Mesenchymal stem cell (in vitro differentiated cells and primary cell): ENCODE measurements at regions not wholly inside any gene's neighbourhood (a gene's known extent, or its start where the extent isn't known, plus 50 kb on each side); places are given as distances from the start of the nearest gene placed in this dataset.

Experiments
- DNase-seq: peaks from one replicate; pipeline ENCODE4 v3.0.0-alpha.2; 2013
- H2AFZ ChIP-seq: one replicate; pipeline ENCODE4 v1.6.1; 2013; ENCODE audit warnings: low read depth, mild to moderate bottlenecking, control low read depth, inconsistent platforms, low read length, moderate library complexity
- H2AK5ac ChIP-seq: 2 replicates; pipeline ENCODE4 v1.6.1; 2013; ENCODE audit warnings: low read length, moderate library complexity, mild to moderate bottlenecking, inconsistent platforms; ENCODE audit not compliant: severe bottlenecking
- H2BK120ac ChIP-seq: one replicate; pipeline ENCODE4 v1.6.1; 2013; ENCODE audit warnings: low read depth, mild to moderate bottlenecking, inconsistent platforms, low read length, moderate library complexity
- H2BK12ac ChIP-seq, 2 experiments: one replicate each; pipeline ENCODE4 v1.6.1; 2013; ENCODE audit warnings: inconsistent platforms in 2 of 2, low read length in 2 of 2, mild to moderate bottlenecking in 2 of 2, moderate library complexity in 2 of 2, control low read depth in 1 of 2
- H2BK15ac ChIP-seq: one replicate; pipeline ENCODE4 v1.6.1; 2013; ENCODE audit warnings: mild to moderate bottlenecking, low read depth, inconsistent platforms; ENCODE audit not compliant: poor library complexity, severe bottlenecking
- H2BK5ac ChIP-seq: 2 replicates; pipeline ENCODE4 v1.6.1; 2013; ENCODE audit warnings: low read depth, mild to moderate bottlenecking, low read length, control low read depth, inconsistent platforms; ENCODE audit not compliant: poor library complexity, severe bottlenecking
- H3K14ac ChIP-seq, 2 experiments: one replicate each; pipeline ENCODE4 v1.6.1; 2013; ENCODE audit warnings: inconsistent platforms in 2 of 2, low read length in 2 of 2, control low read depth in 1 of 2, mild to moderate bottlenecking in 1 of 2, moderate library complexity in 1 of 2
- H3K18ac ChIP-seq, 2 experiments: one replicate each; pipeline ENCODE4 v1.6.1; 2013; ENCODE audit warnings: inconsistent platforms in 2 of 2, low read length in 2 of 2, control low read depth in 1 of 2, low read depth in 1 of 2, mild to moderate bottlenecking in 1 of 2
- H3K23ac ChIP-seq, 2 experiments: one replicate each; pipeline ENCODE4 v1.6.1; 2013; ENCODE audit warnings: inconsistent platforms in 2 of 2, low read length in 2 of 2, mild to moderate bottlenecking in 2 of 2, moderate library complexity in 2 of 2, control low read depth in 1 of 2
- H3K27ac ChIP-seq: 2 replicates; pipeline ENCODE4 v1.5.1; 2013; ENCODE audit warnings: mild to moderate bottlenecking, moderate library complexity, low read length, control low read depth, inconsistent platforms; ENCODE audit not compliant: poor library complexity, severe bottlenecking
- H3K27me3 ChIP-seq, 2 experiments: 2 replicates each; pipeline versions ENCODE4 v1.6.1 to v1.7.0; 2013; ENCODE audit warnings: low read length in 2 of 2, mild to moderate bottlenecking in 2 of 2, moderate library complexity in 2 of 2, control low read depth in 1 of 2, inconsistent platforms in 1 of 2; ENCODE audit not compliant: control insufficient read depth in 1 of 2, insufficient read depth in 1 of 2
- H3K36me3 ChIP-seq, 2 experiments: 2 replicates each; pipeline versions ENCODE4 v1.6.1 to v1.7.0; 2013; ENCODE audit warnings: low read length in 2 of 2, control low read depth in 1 of 2, inconsistent platforms in 1 of 2, low read depth in 1 of 2, mild to moderate bottlenecking in 1 of 2; ENCODE audit not compliant: insufficient read depth in 2 of 2, control insufficient read depth in 1 of 2
- H3K4ac ChIP-seq, 2 experiments: one replicate each; pipeline ENCODE4 v1.6.1; 2013; ENCODE audit warnings: inconsistent platforms in 2 of 2, low read length in 2 of 2, mild to moderate bottlenecking in 2 of 2, moderate library complexity in 2 of 2, control low read depth in 1 of 2, low read depth in 1 of 2
- H3K4me1 ChIP-seq: 2 replicates; pipeline ENCODE4 v1.6.1; 2013; ENCODE audit warnings: low read depth, low read length, control low read depth; ENCODE audit not compliant: control insufficient read depth, insufficient read depth
- H3K4me2 ChIP-seq: 2 replicates; pipeline ENCODE4 v1.6.1; 2013; ENCODE audit warnings: low read length, mild to moderate bottlenecking, inconsistent platforms; ENCODE audit not compliant: poor library complexity, severe bottlenecking
- H3K4me3 ChIP-seq, 2 experiments: 2 replicates each; pipeline versions ENCODE4 v1.5.1 to v1.7.0; 2013; ENCODE audit warnings: low read length in 2 of 2, mild to moderate bottlenecking in 2 of 2, control low read depth in 1 of 2, low read depth in 1 of 2; ENCODE audit not compliant: insufficient read depth in 1 of 2
- H3K79me1 ChIP-seq: replicated peaks from 2 replicates; pipeline ENCODE4 v1.6.1; 2013; ENCODE audit warnings: mild to moderate bottlenecking, control low read depth, low read length, inconsistent platforms; ENCODE audit not compliant: poor library complexity, severe bottlenecking
- H3K9ac ChIP-seq: 2 replicates; pipeline ENCODE4 v1.7.0; 2013; ENCODE audit warnings: mild to moderate bottlenecking, low read length, moderate library complexity
- H3K9me3 ChIP-seq: 2 replicates; pipeline ENCODE4 v1.7.0; 2013; ENCODE audit warnings: mild to moderate bottlenecking, low read length; ENCODE audit not compliant: control insufficient read depth
- H4K8ac ChIP-seq: one replicate; pipeline ENCODE4 v1.6.1; 2013; ENCODE audit warnings: inconsistent platforms, mild to moderate bottlenecking, low read length, moderate library complexity
- H4K91ac ChIP-seq: one replicate; pipeline ENCODE4 v1.6.1; 2013; ENCODE audit warnings: mild to moderate bottlenecking, low read length, inconsistent platforms
- WGBS: methylation state at CpG from one replicate; pipeline ENCODE4 v1.1.7; 2013; ENCODE audit warnings: mixed read lengths; 5-methylcytosine and 5-hydroxymethylcytosine counted together

- no peaks in the 10 kb centered on the region for H3K9me3 ChIP-seq
- no peaks in the 10 kb centered on the region for H3K36me3 ChIP-seq
- 72% methylated on average over 5 of the region's 5 CpGs for WGBS
- no peak overlapping the region for H3K18ac ChIP-seq
- no peak overlapping the region for H4K8ac ChIP-seq
- peaks cover 11% of the 10 kb centered on the region for H3K4me1 ChIP-seq
- no peak overlapping the region for H2BK15ac ChIP-seq
- peaks cover 52 to 85% of the 10 kb centered on the region in 2 experiments for H3K27me3 ChIP-seq
- H3K79me1 ChIP-seq, result no peaks in the 10 kb centered on the region
- no peak overlapping the region for H3K4me3 ChIP-seq
- no peak overlapping the region for H2AFZ ChIP-seq
- H2BK12ac ChIP-seq, result no peak overlapping the region
- no peak overlapping the region for H3K23ac ChIP-seq
- H3K14ac ChIP-seq, result no peak overlapping the region
- H2AK5ac ChIP-seq, result no peak overlapping the region
- no peak overlapping the region for H3K4me2 ChIP-seq
- no peak for DNase-seq
- H2BK120ac ChIP-seq, result no peak overlapping the region
- H2BK5ac ChIP-seq, result no peak overlapping the region
- H3K9ac ChIP-seq, result no peak overlapping the region
- no peak overlapping the region for H3K27ac ChIP-seq
- no peak overlapping the region for H3K4ac ChIP-seq
- H4K91ac ChIP-seq, result no peak overlapping the region
Observed at GRCh38 chr15:70582143-70582945, 181.0 kb downstream of the UACA start.

GRCh38 chr15:70580958-70581357, 182.4 kb downstream of the UACA start:
- Histone ChIP-seq H2BK120ac (no peak overlapping the region), H3K4me1 (peaks cover 11% of the 10 kb centered on the region), H2AK5ac (no peak overlapping the region), H3K9me3 (no peaks in the 10 kb centered on the region), H2BK15ac (no peak overlapping the region), H3K36me3 (no peaks in the 10 kb centered on the region), H2AFZ (no peak overlapping the region), H3K4ac (no peak overlapping the region), H3K27ac (no peak overlapping the region), H4K8ac (no peak overlapping the region), H3K4me2 (no peak overlapping the region), H3K23ac (no peak overlapping the region), H3K79me1 (no peaks in the 10 kb centered on the region), H2BK5ac (no peak overlapping the region), H3K4me3 (no peak overlapping the region), H3K14ac (no peak overlapping the region), H4K91ac (no peak overlapping the region), H3K9ac (no peak overlapping the region), H2BK12ac (peak overlapping the region in 1 of 2 experiments; percentile 23), H3K27me3 (peaks cover 58 to 93% of the 10 kb centered on the region in 2 experiments), H3K18ac (no peak overlapping the region)
- no peak for DNase-seq
- 92% methylated on average over 6 of the region's 6 CpGs for WGBS

- WGBS, result 65% methylated on average over 10 of the region's 10 CpGs
- peaks cover 8% of the 10 kb centered on the region for H3K4me1 ChIP-seq
- no peak for DNase-seq
- H3K4ac ChIP-seq, result no peak overlapping the region
- H3K27me3 ChIP-seq, result peaks cover 59 to 94% of the 10 kb centered on the region in 2 experiments
- no peak overlapping the region for H2AFZ ChIP-seq
- H3K18ac ChIP-seq, result no peak overlapping the region
- no peak overlapping the region for H4K8ac ChIP-seq
- H4K91ac ChIP-seq, result no peak overlapping the region
- H3K9me3 ChIP-seq, result no peaks in the 10 kb centered on the region
- H2BK15ac ChIP-seq, result no peak overlapping the region
- no peak overlapping the region for H2BK120ac ChIP-seq
- H2BK12ac ChIP-seq, result no peak overlapping the region
- no peak overlapping the region for H3K14ac ChIP-seq
- no peak overlapping the region for H3K27ac ChIP-seq
- no peaks in the 10 kb centered on the region for H3K36me3 ChIP-seq
- H3K9ac ChIP-seq, result no peak overlapping the region
- no peak overlapping the region for H3K4me3 ChIP-seq
- H3K79me1 ChIP-seq, result no peaks in the 10 kb centered on the region
- H2AK5ac ChIP-seq, result no peak overlapping the region
- no peak overlapping the region for H3K23ac ChIP-seq
- H3K4me2 ChIP-seq, result no peak overlapping the region
- no peak overlapping the region for H2BK5ac ChIP-seq
Observed at GRCh38 chr15:70580286-70580685, 183.1 kb downstream of the UACA start.

- 76% methylated on average over 3 of the region's 3 CpGs for WGBS
- no peak overlapping the region for H4K91ac ChIP-seq
Observed at GRCh38 chr15:70579766-70580165, 183.6 kb downstream of the UACA start.

More at GRCh38 chr15:70579766-70580165, 183.6 kb downstream of the UACA start:
- no peaks in the 10 kb centered on the region for H3K36me3 ChIP-seq
- H3K9me3 ChIP-seq, result peaks cover under 1% of the 10 kb centered on the region
- H3K4me3 ChIP-seq, result no peak overlapping the region
- H2BK120ac ChIP-seq, result no peak overlapping the region
- peaks cover 2% of the 10 kb centered on the region for H3K4me1 ChIP-seq
- H3K4ac ChIP-seq, result no peak overlapping the region
- no peak overlapping the region for H2AFZ ChIP-seq
- no peak overlapping the region for H3K9ac ChIP-seq
- no peak overlapping the region for H2BK15ac ChIP-seq
- H3K79me1 ChIP-seq, result no peaks in the 10 kb centered on the region
- no peak overlapping the region for H4K8ac ChIP-seq
- H2BK5ac ChIP-seq, result no peak overlapping the region
- no peak overlapping the region for H3K23ac ChIP-seq
- no peak overlapping the region for H2AK5ac ChIP-seq
- no peak overlapping the region for H2BK12ac ChIP-seq
- H3K27ac ChIP-seq, result no peak overlapping the region
- no peak for DNase-seq
- H3K14ac ChIP-seq, result no peak overlapping the region
- H3K18ac ChIP-seq, result no peak overlapping the region
- no peak overlapping the region for H3K4me2 ChIP-seq
- peaks cover 64 to 93% of the 10 kb centered on the region in 2 experiments for H3K27me3 ChIP-seq
